HG03060 (cell line): ENCODE measurements at regions not wholly inside any gene's neighbourhood (a gene's known extent, or its start where the extent isn't known, plus 50 kb on each side); places are given as distances from the start of the nearest gene placed in this dataset.

ENCODE experiments used
- ATAC-seq: cut with Tn5 transposase; IDR thresholded peaks from one replicate; pipeline ENCODE4 v1.9.1; 2021; ENCODE audit warnings: low read depth, moderate number of reproducible peaks; ENCODE audit not compliant: unreplicated experiment

GRCh38 chr12:85504164-85504563 lies 224.1 kb downstream of the ALX1 start:
- no peak for ATAC-seq

- no peak for ATAC-seq
Measured at GRCh38 chr12:85504624-85505023, 224.6 kb downstream of the ALX1 start.

GRCh38 chr12:85507456-85507855 lies 227.4 kb downstream of the ALX1 start:
- ATAC-seq: no peak

GRCh38 chr12:85509081-85509856 lies 229.2 kb downstream of the ALX1 start:
- peak; percentile 19 for ATAC-seq

GRCh38 chr12:85509857-85510256 lies 229.8 kb downstream of the ALX1 start:
- ATAC-seq: peak; percentile 98

GRCh38 chr12:85516039-85516438 lies 236.0 kb downstream of the ALX1 start:
- no peak for ATAC-seq

- no peak for ATAC-seq
Measured at GRCh38 chr12:85516667-85517325, 236.8 kb downstream of the ALX1 start.

- ATAC-seq: no peak
Measured at GRCh38 chr12:85519163-85519562, 239.1 kb downstream of the ALX1 start.

- no peak for ATAC-seq
Measured at GRCh38 chr12:85523197-85523596, 243.2 kb downstream of the ALX1 start.

- ATAC-seq: peak; percentile 76
Measured at GRCh38 chr12:85527192-85527591, 247.2 kb downstream of the ALX1 start.

GRCh38 chr12:85529896-85530295 lies 249.9 kb downstream of the ALX1 start:
- ATAC-seq: no peak

- no peak for ATAC-seq
Measured at GRCh38 chr12:85530456-85530855, 250.4 kb downstream of the ALX1 start.

- ATAC-seq: peak; percentile 91
Measured at GRCh38 chr12:85531341-85531740, 251.3 kb downstream of the ALX1 start.

GRCh38 chr12:85549640-85550039 lies 269.6 kb downstream of the ALX1 start:
- ATAC-seq: no peak

- no peak for ATAC-seq
Measured at GRCh38 chr12:85550924-85551323, 270.9 kb downstream of the ALX1 start.

- ATAC-seq: no peak
Measured at GRCh38 chr12:85552461-85552860, 272.4 kb downstream of the ALX1 start.

- ATAC-seq: no peak
Measured at GRCh38 chr12:85557850-85558249, 277.8 kb downstream of the ALX1 start.

- no peak for ATAC-seq
Measured at GRCh38 chr12:85558684-85559083, 277.5 kb downstream of the RASSF9 start.

- ATAC-seq: no peak
Measured at GRCh38 chr12:85559127-85559526, 277.1 kb downstream of the RASSF9 start.

- no peak for ATAC-seq
Measured at GRCh38 chr12:85559536-85559935, 276.7 kb downstream of the RASSF9 start.

GRCh38 chr12:85562765-85563164 lies 273.4 kb downstream of the RASSF9 start:
- ATAC-seq: no peak

- no peak for ATAC-seq
Measured at GRCh38 chr12:85564786-85565185, 271.4 kb downstream of the RASSF9 start.
